Lung (tissue), 11 donors: ENCODE measurements at regions not wholly inside any gene's neighbourhood (a gene's known extent, or its start where the extent isn't known, plus 50 kb on each side); places are given as distances from the start of the nearest gene placed in this dataset.

Source experiments
- ATAC-seq: fragments of 200-7000 bp; cut with Tn5 transposase; one replicate; pipeline ENCODE4 v1.9.1; 2020; ENCODE audit warnings: moderate number of reproducible peaks; ENCODE audit not compliant: insufficient read depth, low FRiP score
- DNase-seq, 3 donors: peaks; one replicate each; pipeline ENCODE4 v3.0.0-alpha.2; 2013 to 2017
- H3K27ac ChIP-seq, 2 donors: one replicate each; pipeline ENCODE4 v1.5.1; 2013; ENCODE audit warnings: mild to moderate bottlenecking in 2 of 2, moderate library complexity in 2 of 2, control low read depth in 1 of 2, inconsistent platforms in 1 of 2, low read depth in 1 of 2, low read length in 1 of 2
- H3K27me3 ChIP-seq, 3 donors: one replicate each; pipeline ENCODE4 v1.5.1; 2013; ENCODE audit warnings: low read length in 2 of 3; ENCODE audit not compliant: control insufficient read depth in 3 of 3, insufficient read depth in 3 of 3
- H3K36me3 ChIP-seq, 4 donors: one replicate each; pipeline ENCODE4 v1.5.1; 2013; ENCODE audit warnings: low read length in 4 of 4, mild to moderate bottlenecking in 1 of 4, moderate library complexity in 1 of 4; ENCODE audit not compliant: control insufficient read depth in 4 of 4, insufficient read depth in 4 of 4
- H3K4me1 ChIP-seq, 5 donors: one replicate each; pipeline ENCODE4 v1.5.1; 2013; ENCODE audit warnings: low read length in 5 of 5, mild to moderate bottlenecking in 2 of 5, moderate library complexity in 1 of 5; ENCODE audit not compliant: control insufficient read depth in 5 of 5, insufficient read depth in 5 of 5
- H3K4me3 ChIP-seq: one replicate; pipeline ENCODE4 v1.5.1; 2013; ENCODE audit warnings: mild to moderate bottlenecking, control low read depth, moderate library complexity
- H3K9ac ChIP-seq, 2 donors: one replicate each; pipeline ENCODE4 v1.5.1; 2013; ENCODE audit warnings: low read length in 2 of 2, control low read depth in 1 of 2; ENCODE audit not compliant: insufficient read depth in 1 of 2
- H3K9me3 ChIP-seq, 4 donors: one replicate each; pipeline ENCODE4 v1.5.1; 2013; ENCODE audit warnings: low read length in 3 of 4, mild to moderate bottlenecking in 1 of 4, moderate library complexity in 1 of 4; ENCODE audit not compliant: control insufficient read depth in 4 of 4, insufficient read depth in 3 of 4
- WGBS, 2 donors: extraction: QIAGEN DNeasy Blood & Tissue Kit; methylation state at CpG; one replicate each; pipeline ENCODE4 v1.1.7; 2013; 5-methylcytosine and 5-hydroxymethylcytosine counted together
- TF ChIP-seq, protein P1 (sequence below): IDR thresholded peaks from 2 replicates; pipeline ENCODE4 v1.5.1; 2012; ENCODE audit warnings: mild to moderate bottlenecking; ENCODE audit errors: control extremely low read depth, extremely low read depth
- donor health status: control.
- donor health status: control.
- donor health status: Bipolar disorder and iron deficiency.
- donor health status: healthy.
- donor health status: DM: yes; HTN: yes; CAD: no.

DNA sequence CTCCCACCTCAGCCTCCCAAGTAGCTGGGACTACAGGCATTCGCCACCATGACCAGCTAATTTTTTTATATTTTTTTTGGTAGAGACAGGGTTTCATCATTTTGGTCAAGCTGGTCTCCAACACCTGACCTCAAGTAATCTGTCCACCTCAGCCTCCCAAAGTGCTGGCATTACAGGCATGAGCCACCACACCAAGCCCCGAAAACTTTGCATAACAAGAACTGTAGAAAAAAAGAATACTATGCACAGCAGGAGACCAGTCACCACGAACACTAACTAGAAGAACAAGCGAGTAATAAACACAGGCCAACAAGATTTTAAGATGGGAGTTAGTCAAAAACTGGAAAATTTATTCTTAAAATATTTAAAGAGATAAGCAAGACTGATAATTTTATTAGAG, 447.0 kb downstream of the ETV1 start:
- Histone ChIP-seq H3K27ac (no peak overlapping the region), H3K9ac (no peak overlapping the region), H3K9me3 (no peaks in the 10 kb centered on the region), H3K27me3 (no peaks in the 10 kb centered on the region), H3K36me3 (no peaks in the 10 kb centered on the region), H3K4me1 (peaks cover 0 to 3% (median 0%) of the 10 kb centered on the region in 5 donors), H3K4me3 (no peak overlapping the region)
- WGBS, 2 donors: 92 to 94% methylated on average over 4 of the region's 4 CpGs
- DNase-seq (no peak), ATAC-seq (no peak)
- TF ChIP-seq, protein P1, sequence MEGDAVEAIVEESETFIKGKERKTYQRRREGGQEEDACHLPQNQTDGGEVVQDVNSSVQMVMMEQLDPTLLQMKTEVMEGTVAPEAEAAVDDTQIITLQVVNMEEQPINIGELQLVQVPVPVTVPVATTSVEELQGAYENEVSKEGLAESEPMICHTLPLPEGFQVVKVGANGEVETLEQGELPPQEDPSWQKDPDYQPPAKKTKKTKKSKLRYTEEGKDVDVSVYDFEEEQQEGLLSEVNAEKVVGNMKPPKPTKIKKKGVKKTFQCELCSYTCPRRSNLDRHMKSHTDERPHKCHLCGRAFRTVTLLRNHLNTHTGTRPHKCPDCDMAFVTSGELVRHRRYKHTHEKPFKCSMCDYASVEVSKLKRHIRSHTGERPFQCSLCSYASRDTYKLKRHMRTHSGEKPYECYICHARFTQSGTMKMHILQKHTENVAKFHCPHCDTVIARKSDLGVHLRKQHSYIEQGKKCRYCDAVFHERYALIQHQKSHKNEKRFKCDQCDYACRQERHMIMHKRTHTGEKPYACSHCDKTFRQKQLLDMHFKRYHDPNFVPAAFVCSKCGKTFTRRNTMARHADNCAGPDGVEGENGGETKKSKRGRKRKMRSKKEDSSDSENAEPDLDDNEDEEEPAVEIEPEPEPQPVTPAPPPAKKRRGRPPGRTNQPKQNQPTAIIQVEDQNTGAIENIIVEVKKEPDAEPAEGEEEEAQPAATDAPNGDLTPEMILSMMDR: no peak

DNA sequence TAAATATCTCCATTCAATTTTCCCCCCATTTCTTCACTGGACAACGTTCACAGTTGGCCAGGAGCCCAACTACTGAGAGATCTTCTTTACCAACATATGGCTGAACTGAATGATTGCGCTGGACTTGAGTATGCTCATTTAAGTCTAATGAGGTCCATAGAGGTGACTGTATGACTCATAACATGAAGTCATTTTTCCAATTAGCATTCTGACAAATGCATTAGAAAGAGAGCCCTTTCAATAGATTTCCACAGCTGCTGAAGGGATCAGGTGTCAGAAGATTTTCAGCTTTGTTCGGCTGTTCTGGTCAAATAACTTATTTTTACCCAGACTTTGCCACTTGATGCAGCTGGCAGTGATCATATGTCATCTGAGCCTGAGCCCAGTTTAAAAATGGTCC, 438.0 kb downstream of the ETV1 start:
- no peaks in the 10 kb centered on the region for H3K9me3 ChIP-seq
- H3K36me3 ChIP-seq: no peaks in the 10 kb centered on the region
- no peak overlapping the region for H3K27ac ChIP-seq
- H3K9ac ChIP-seq: no peak overlapping the region
- H3K27me3 ChIP-seq: no peaks in the 10 kb centered on the region
- ATAC-seq: no peak
- no peaks in the 10 kb centered on the region for H3K4me1 ChIP-seq
- WGBS, 2 donors: 76 to 85% methylated on average over 3 of the region's 3 CpGs
- DNase-seq: no peak
- TF ChIP-seq, protein P1: no peak
- no peak overlapping the region for H3K4me3 ChIP-seq

DNA sequence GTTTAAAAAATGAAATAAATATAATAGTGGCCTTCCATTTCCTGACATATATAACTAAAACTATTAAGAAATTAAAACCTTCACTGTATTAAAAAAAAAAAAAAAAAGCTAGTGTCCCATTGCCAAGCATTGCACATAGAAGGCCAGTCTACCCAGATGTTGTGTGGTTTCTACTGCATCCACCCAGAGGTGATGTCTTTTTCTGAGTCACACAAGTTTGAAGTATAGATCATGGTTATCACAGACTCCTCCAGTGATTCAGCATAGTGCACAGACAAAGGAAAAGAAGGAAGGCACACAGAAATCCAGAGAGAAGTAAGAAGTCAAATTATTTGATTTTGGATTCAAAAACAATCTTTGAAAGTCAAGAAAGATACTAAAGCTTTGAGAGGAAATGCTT, 429.0 kb downstream of the ETV1 start:
- H3K36me3 ChIP-seq: no peaks in the 10 kb centered on the region
- TF ChIP-seq, protein P1: no peak
- no peak overlapping the region for H3K9ac ChIP-seq
- ATAC-seq (no peak), DNase-seq (no peak)
- no peaks in the 10 kb centered on the region for H3K27me3 ChIP-seq
- H3K4me1 ChIP-seq: no peaks in the 10 kb centered on the region
- H3K9me3 ChIP-seq: no peaks in the 10 kb centered on the region
- H3K4me3 ChIP-seq: no peak overlapping the region
- H3K27ac ChIP-seq: no peak overlapping the region

DNA sequence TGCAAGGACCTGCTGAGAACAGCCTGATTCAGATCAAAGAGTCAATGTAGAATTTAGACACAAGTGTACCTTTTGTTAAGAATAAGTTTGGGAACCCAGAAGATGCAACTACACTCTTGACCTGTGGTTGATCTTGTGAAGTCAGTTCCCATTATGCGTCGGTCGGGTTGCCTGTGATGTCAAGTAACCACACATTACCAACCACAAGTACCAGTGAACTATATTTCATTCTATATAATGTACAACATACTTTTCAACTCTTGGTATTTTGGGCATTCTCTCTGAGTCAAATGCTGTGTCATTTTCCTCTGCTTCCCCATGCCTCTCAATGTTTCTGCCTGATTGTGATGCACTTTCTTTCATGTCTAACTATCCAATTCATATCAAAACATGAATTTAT, 426.2 kb downstream of the ETV1 start:
- TF ChIP-seq, protein P1: no peak
- H3K27me3 ChIP-seq: no peaks in the 10 kb centered on the region
- peak overlapping the region in 1 of 2 donors; percentile 2 for H3K27ac ChIP-seq
- no peak for ATAC-seq
- no peaks in the 10 kb centered on the region for H3K36me3 ChIP-seq
- H3K9ac ChIP-seq: no peak overlapping the region
- 51 to 71% methylated on average over 3 of the region's 3 CpGs for WGBS, 2 donors
- H3K4me1 ChIP-seq: no peaks in the 10 kb centered on the region
- no peak overlapping the region for H3K4me3 ChIP-seq
- DNase-seq: no peak
- no peaks in the 10 kb centered on the region for H3K9me3 ChIP-seq
